B cell (primary cell): ENCODE measurements at regions not wholly inside any gene's neighbourhood (a gene's known extent, or its start where the extent isn't known, plus 50 kb on each side); places are given as distances from the start of the nearest gene placed in this dataset.

Experiments
- ATAC-seq: fragments of 200-7000 bp; cut with Tn5 transposase; one replicate; pipeline ENCODE4 v1.10.0; 2021; ENCODE audit warnings: low read depth, mild to moderate bottlenecking, moderate number of reproducible peaks, moderate library complexity
- CTCF ChIA-PET: fragments of 350-600 bp; sonication (Branson Sonifier 250); formaldehyde crosslinking; loops from one replicate; lab custom pipeline; 2021; ENCODE audit warnings: antibody characterized with exemption, inconsistent platforms; lab: Charles Lee
- POLR2A ChIA-PET: fragments of 350-600 bp; sonication (Branson Sonifier 250); formaldehyde crosslinking; loops from one replicate; lab custom pipeline; 2021; ENCODE audit warnings: antibody characterized with exemption; lab: Charles Lee
- DNase-seq: peaks from one replicate; pipeline ENCODE4 v3.0.0; 2013
- H2AFZ ChIP-seq: 2 replicates; pipeline ENCODE4 v1.6.1; 2012; ENCODE audit warnings: mild to moderate bottlenecking, low read depth, low read length; ENCODE audit not compliant: insufficient read depth, poor library complexity, severe bottlenecking
- H3K27ac ChIP-seq, 2 donors: 1 replicate in 1 of 2; 2 replicates in 1 of 2; pipeline ENCODE4 v1.5.1; 2012 to 2013; ENCODE audit warnings: low read length in 2 of 2, mild to moderate bottlenecking in 2 of 2, moderate library complexity in 1 of 2
- H3K27me3 ChIP-seq, 4 experiments: fragments of 200-600 bp in 1 of 4; sonication (generic) in 1 of 4; replicated peaks in 1 of 4; 1 replicate in 2 of 4; 2 replicates in 2 of 4; pipeline versions ENCODE4 v1.6.1 to v1.7.0; 2013 to 2016; ENCODE audit warnings: low read length in 3 of 4, mild to moderate bottlenecking in 2 of 4, mixed read lengths in 1 of 4, moderate library complexity in 1 of 4; ENCODE audit not compliant: insufficient read depth in 4 of 4, control insufficient read depth in 3 of 4; ENCODE audit errors: control extremely low read depth in 1 of 4
- H3K36me3 ChIP-seq, 2 experiments: replicated peaks in 1 of 2; 1 replicate in 1 of 2; 2 replicates in 1 of 2; pipeline versions ENCODE4 v1.6.1 to v1.7.1; 2013; ENCODE audit warnings: low read length in 1 of 2; ENCODE audit not compliant: insufficient read depth in 2 of 2, control insufficient read depth in 1 of 2; ENCODE audit errors: control extremely low read depth in 1 of 2, extremely low read depth in 1 of 2
- H3K4me1 ChIP-seq, 2 donors: fragments of 200-600 bp in 1 of 2; sonication (generic) in 1 of 2; 1 replicate in 1 of 2; 2 replicates in 1 of 2; pipeline versions ENCODE4 v1.5.1 to v1.6.1; 2013 to 2017; ENCODE audit warnings: low read length in 2 of 2; ENCODE audit not compliant: control insufficient read depth in 2 of 2, insufficient read depth in 2 of 2
- H3K4me2 ChIP-seq: replicated peaks from 2 replicates; pipeline ENCODE3; 2012; ENCODE audit warnings: mild to moderate bottlenecking, low read depth, low read length; ENCODE audit not compliant: poor library complexity, severe bottlenecking
- H3K4me3 ChIP-seq, 5 experiments: fragments of 200-600 bp in 1 of 5; sonication (generic) in 1 of 5; 1 replicate in 3 of 5; 2 replicates in 2 of 5; pipeline versions ENCODE4 v1.5.1 to v1.7.0; 2011 to 2016; ENCODE audit warnings: low read length in 4 of 5, mild to moderate bottlenecking in 4 of 5, low read depth in 2 of 5, control low read depth in 1 of 5, moderate library complexity in 1 of 5; ENCODE audit not compliant: insufficient read depth in 1 of 5; ENCODE audit errors: control extremely low read depth in 1 of 5, extremely low read depth in 1 of 5
- H3K79me2 ChIP-seq: fragments of 200-600 bp; sonication (generic); one replicate; pipeline ENCODE4 v1.6.0; 2016; ENCODE audit warnings: low read length; ENCODE audit not compliant: control insufficient read depth, insufficient read depth
- H3K9ac ChIP-seq: fragments of 200-600 bp; sonication (generic); 2 replicates; pipeline ENCODE4 v1.6.1; 2017; ENCODE audit warnings: mild to moderate bottlenecking, low read length, moderate library complexity
- H3K9me3 ChIP-seq, 3 donors: one replicate each; pipeline versions ENCODE4 v1.6.1 to v1.7.1; 2013; ENCODE audit warnings: low read length in 2 of 3; ENCODE audit not compliant: control insufficient read depth in 2 of 3, insufficient read depth in 1 of 3; ENCODE audit errors: control extremely low read depth in 1 of 3
- H4K20me1 ChIP-seq: 2 replicates; pipeline ENCODE4 v1.6.0; 2012; ENCODE audit warnings: mild to moderate bottlenecking, low read length; ENCODE audit not compliant: insufficient read depth, control insufficient read depth, poor library complexity, severe bottlenecking
- H3K27ac Mint-ChIP-seq: one replicate; pipeline ENCODE4 v1.8.0; 2021; ENCODE audit warnings: mixed read lengths
- H3K27me3 Mint-ChIP-seq: one replicate; pipeline ENCODE4 v1.8.0; 2021; ENCODE audit warnings: mixed read lengths
- H3K4me1 Mint-ChIP-seq: one replicate; pipeline ENCODE4 v1.8.0; 2021; ENCODE audit warnings: mixed read lengths
- H3K4me3 Mint-ChIP-seq: one replicate; pipeline ENCODE4 v1.8.0; 2021; ENCODE audit warnings: mixed read lengths
- H3K9me3 Mint-ChIP-seq: one replicate; pipeline ENCODE4 v1.8.0; 2022; ENCODE audit warnings: mixed read lengths; ENCODE audit not compliant: insufficient read depth
- EZH2 ChIP-seq: IDR thresholded peaks from 2 replicates; pipeline ENCODE4 v1.6.1; 2012; ENCODE audit warnings: borderline replicate concordance, low read depth, mild to moderate bottlenecking, moderate library complexity, low read length; ENCODE audit not compliant: insufficient read depth, poor library complexity, severe bottlenecking
- WGBS: methylation state at CpG from one replicate; pipeline ENCODE4 v1.1.5; 2013; ENCODE audit warnings: missing lambda C conversion rate; ENCODE audit not compliant: insufficient coverage; 5-methylcytosine and 5-hydroxymethylcytosine counted together
- intact Hi-C: fragments of 100-400 bp; cut with micrococcal nuclease; formaldehyde crosslinking; loops from one replicate; pipeline ENCODE4 v1.10.0; 2022
- TF ChIP-seq, protein P1 (sequence below): fragments of 200-600 bp; IDR thresholded peaks from one replicate; pipeline ENCODE4 v1.8.0; 2022; ENCODE audit warnings: antibody characterized with exemption, mild to moderate bottlenecking

DNA sequence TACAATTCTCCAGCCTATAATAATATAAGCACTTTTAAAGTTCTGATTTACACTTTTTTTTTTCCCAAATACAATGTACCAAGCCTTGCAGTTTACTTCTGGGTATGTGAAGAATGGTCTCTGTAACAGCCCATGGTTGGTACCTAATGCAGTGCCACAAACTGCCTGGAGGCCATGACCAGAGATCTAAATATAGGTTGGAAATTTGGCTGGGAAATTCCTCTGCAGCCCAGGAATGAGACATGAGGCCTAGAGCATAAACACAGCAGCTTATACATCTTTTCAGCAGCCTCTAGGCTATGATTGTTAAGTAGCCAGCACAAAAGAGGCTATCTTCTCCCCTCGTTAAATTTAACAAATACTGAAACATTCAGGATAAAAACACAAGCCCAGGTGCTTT, 432.0 kb upstream of the FAM98A start:
- Histone ChIP-seq H3K4me1 (no peaks in the 10 kb centered on the region), H3K36me3 (no peaks in the 10 kb centered on the region), H3K79me2 (no peaks in the 10 kb centered on the region), H3K4me2 (no peak overlapping the region), H3K9me3 (no peaks in the 10 kb centered on the region), H3K9ac (no peak overlapping the region), H2AFZ (no peak overlapping the region), H3K27ac (no peak overlapping the region), H3K4me3 (no peak overlapping the region), H3K27me3 (no peaks in the 10 kb centered on the region), H4K20me1 (no peaks in the 10 kb centered on the region)
- WGBS = no CpG with 5 or more reads among the region's 1 CpG
- H3K4me1 Mint-ChIP-seq = no peaks in the 10 kb centered on the region
- ChIA-PET CTCF (interaction anchor here (1.1 kb wide), 1 partner anchor 10 kb away, joined by 3 read pairs; no protein-coding TSS in a partner anchor), POLR2A (no interaction called here)
- intact Hi-C loops = no loop called here
- no peak overlapping the region for H3K27ac Mint-ChIP-seq
- no peak for DNase-seq
- no peak overlapping the region for H3K4me3 Mint-ChIP-seq
- H3K9me3 Mint-ChIP-seq = no peaks in the 10 kb centered on the region
- no peaks in the 10 kb centered on the region for H3K27me3 Mint-ChIP-seq
- no peak for ATAC-seq
- no peak for TF ChIP-seq EZH2
- TF ChIP-seq, protein P1, sequence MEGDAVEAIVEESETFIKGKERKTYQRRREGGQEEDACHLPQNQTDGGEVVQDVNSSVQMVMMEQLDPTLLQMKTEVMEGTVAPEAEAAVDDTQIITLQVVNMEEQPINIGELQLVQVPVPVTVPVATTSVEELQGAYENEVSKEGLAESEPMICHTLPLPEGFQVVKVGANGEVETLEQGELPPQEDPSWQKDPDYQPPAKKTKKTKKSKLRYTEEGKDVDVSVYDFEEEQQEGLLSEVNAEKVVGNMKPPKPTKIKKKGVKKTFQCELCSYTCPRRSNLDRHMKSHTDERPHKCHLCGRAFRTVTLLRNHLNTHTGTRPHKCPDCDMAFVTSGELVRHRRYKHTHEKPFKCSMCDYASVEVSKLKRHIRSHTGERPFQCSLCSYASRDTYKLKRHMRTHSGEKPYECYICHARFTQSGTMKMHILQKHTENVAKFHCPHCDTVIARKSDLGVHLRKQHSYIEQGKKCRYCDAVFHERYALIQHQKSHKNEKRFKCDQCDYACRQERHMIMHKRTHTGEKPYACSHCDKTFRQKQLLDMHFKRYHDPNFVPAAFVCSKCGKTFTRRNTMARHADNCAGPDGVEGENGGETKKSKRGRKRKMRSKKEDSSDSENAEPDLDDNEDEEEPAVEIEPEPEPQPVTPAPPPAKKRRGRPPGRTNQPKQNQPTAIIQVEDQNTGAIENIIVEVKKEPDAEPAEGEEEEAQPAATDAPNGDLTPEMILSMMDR = no peak

- CTCF ChIA-PET = no interaction called here
- no peak for ATAC-seq
Observed at GRCh38 chr2:34030273-34030672, 431.2 kb upstream of the FAM98A start.

More at GRCh38 chr2:34030273-34030672, 431.2 kb upstream of the FAM98A start:
- intact Hi-C loops = no loop called here
- H3K79me2 ChIP-seq = no peaks in the 10 kb centered on the region
- H3K27ac ChIP-seq = no peak overlapping the region
- no peak overlapping the region for H3K4me3 Mint-ChIP-seq
- POLR2A ChIA-PET = no interaction called here
- no peaks in the 10 kb centered on the region for H3K4me1 Mint-ChIP-seq
- H3K27ac Mint-ChIP-seq = no peak overlapping the region
- no peak for TF ChIP-seq EZH2
- TF ChIP-seq, protein P1 = no peak
- DNase-seq = no peak
- H3K4me2 ChIP-seq = no peak overlapping the region
- no peaks in the 10 kb centered on the region for H3K9me3 ChIP-seq
- no peak overlapping the region for H2AFZ ChIP-seq
- H3K36me3 ChIP-seq = no peaks in the 10 kb centered on the region
- no peaks in the 10 kb centered on the region for H4K20me1 ChIP-seq
- no peaks in the 10 kb centered on the region for H3K4me1 ChIP-seq
- H3K27me3 ChIP-seq = no peaks in the 10 kb centered on the region
- H3K9me3 Mint-ChIP-seq = no peaks in the 10 kb centered on the region
- no peaks in the 10 kb centered on the region for H3K27me3 Mint-ChIP-seq
- H3K9ac ChIP-seq = no peak overlapping the region
- H3K4me3 ChIP-seq = no peak overlapping the region
- 100% methylated on average over 1 of the region's 1 CpG for WGBS
